H1 (cell line): ENCODE measurements at regions not wholly inside any gene's neighbourhood (a gene's known extent, or its start where the extent isn't known, plus 50 kb on each side); places are given as distances from the start of the nearest gene placed in this dataset.

Experiments
- CTCF ChIA-PET: fragments of 300-600 bp; sonication (Branson Sonifier 250); formaldehyde crosslinking; loops from one replicate; lab custom pipeline; 2021; ENCODE audit not compliant: partially characterized antibody; lab: Charles Lee
- POLR2A ChIA-PET: fragments of 300-600 bp; sonication (Branson Sonifier 250); formaldehyde crosslinking; loops from one replicate; lab custom pipeline; 2021; ENCODE audit warnings: inconsistent platforms; ENCODE audit not compliant: partially characterized antibody; lab: Charles Lee
- DNase-seq, 2 experiments: peaks; one replicate each; pipeline versions ENCODE4 v3.0.0 to v3.0.0-alpha.2; 2010 to 2022; ENCODE audit warnings: low spot score in 2 of 2, low read depth in 1 of 2, mixed read lengths in 1 of 2
- FAIRE-seq: peaks from 2 replicates; lab custom pipeline; 2011; peaks lifted over from hg19 to GRCh38; lab: Jason Lieb, UNC
- H2AFZ ChIP-seq: 2 replicates; pipeline ENCODE4 v1.8.1; 2012; ENCODE audit warnings: low read length, inconsistent platforms
- H2AK5ac ChIP-seq: 2 replicates; pipeline ENCODE4 v1.6.1; 2013; ENCODE audit warnings: low read depth, low read length
- H2BK120ac ChIP-seq: replicated peaks from 2 replicates; pipeline ENCODE3; 2013; ENCODE audit warnings: low read depth, low read length, inconsistent platforms
- H2BK12ac ChIP-seq: 2 replicates; pipeline ENCODE4 v1.6.1; 2013; ENCODE audit warnings: low read depth, low read length
- H2BK15ac ChIP-seq: 2 replicates; pipeline ENCODE4 v1.6.1; 2013; ENCODE audit warnings: low read length
- H2BK20ac ChIP-seq: 2 replicates; pipeline ENCODE4 v1.6.1; 2013; ENCODE audit warnings: low read length
- H2BK5ac ChIP-seq: 2 replicates; pipeline ENCODE4 v1.6.1; 2013; ENCODE audit warnings: low read depth, low read length
- H3K14ac ChIP-seq: 2 replicates; pipeline ENCODE4 v1.6.1; 2013; ENCODE audit warnings: inconsistent platforms; ENCODE audit not compliant: insufficient read length
- H3K18ac ChIP-seq: 2 replicates; pipeline ENCODE4 v1.6.1; 2013; ENCODE audit warnings: low read length; ENCODE audit errors: extremely low read depth
- H3K23ac ChIP-seq: 2 replicates; pipeline ENCODE4 v1.6.1; 2013; ENCODE audit warnings: inconsistent platforms; ENCODE audit not compliant: insufficient read length
- H3K23me2 ChIP-seq: 2 replicates; pipeline ENCODE4 v1.6.1; 2013; ENCODE audit warnings: low read depth, low read length
- H3K27ac ChIP-seq: 2 replicates; pipeline ENCODE4 v1.6.1; 2011; ENCODE audit warnings: low read depth, low read length, inconsistent platforms
- H3K27me3 ChIP-seq, 4 experiments: replicated peaks in 1 of 4; 1 replicate in 1 of 4; 2 replicates in 3 of 4; pipeline versions ENCODE4 v1.6.1 to v1.8.1; 2011 to 2013; ENCODE audit warnings: low read length in 3 of 4, mild to moderate bottlenecking in 3 of 4, inconsistent platforms in 2 of 4, mixed read lengths in 2 of 4, moderate library complexity in 1 of 4; ENCODE audit not compliant: control insufficient read depth in 3 of 4, insufficient read depth in 3 of 4; ENCODE audit errors: extremely low read depth in 1 of 4
- H3K36me3 ChIP-seq, 4 experiments: 2 replicates each; pipeline versions ENCODE4 v1.6.1 to v1.8.1; 2011 to 2013; ENCODE audit warnings: mild to moderate bottlenecking in 4 of 4, low read length in 3 of 4, moderate library complexity in 2 of 4, control low read depth in 1 of 4, inconsistent platforms in 1 of 4; ENCODE audit not compliant: insufficient read depth in 4 of 4, control insufficient read depth in 2 of 4
- H3K4ac ChIP-seq: replicated peaks from 2 replicates; pipeline ENCODE3; 2013; ENCODE audit warnings: low read length, low read depth, mixed read lengths, inconsistent platforms; ENCODE audit not compliant: insufficient read length
- H3K4me1 ChIP-seq, 4 experiments: replicated peaks in 1 of 4; 1 replicate in 1 of 4; 2 replicates in 3 of 4; pipeline versions ENCODE4 v1.6.1 to v1.8.1; 2011 to 2013; ENCODE audit warnings: low read length in 3 of 4, inconsistent platforms in 2 of 4, mixed read lengths in 1 of 4; ENCODE audit not compliant: insufficient read depth in 4 of 4, control insufficient read depth in 3 of 4
- H3K4me2 ChIP-seq, 2 experiments: 2 replicates each; pipeline versions ENCODE4 v1.6.1 to v1.8.1; 2011 to 2013; ENCODE audit warnings: low read depth in 2 of 2, low read length in 2 of 2, control low read depth in 1 of 2, inconsistent platforms in 1 of 2, mild to moderate bottlenecking in 1 of 2; ENCODE audit not compliant: insufficient read depth in 1 of 2
- H3K4me3 ChIP-seq, 4 experiments: fragments of 200-600, 300-600 bp in 1 of 4; sonication (generic), shearing (Covaris generic), sonication (Bioruptor Twin) in 1 of 4; 2 replicates each; pipeline versions ENCODE4 v1.5.1 to v1.8.1; 2011 to 2016; ENCODE audit warnings: low read length in 4 of 4, low read depth in 3 of 4, control low read depth in 2 of 4, inconsistent platforms in 2 of 4, mild to moderate bottlenecking in 2 of 4, mixed read lengths in 1 of 4, moderate library complexity in 1 of 4; ENCODE audit not compliant: insufficient read depth in 2 of 4; ENCODE audit errors: extremely low read depth in 1 of 4
- H3K56ac ChIP-seq: replicated peaks from 2 replicates; pipeline ENCODE3; 2013; ENCODE audit warnings: low read depth, mild to moderate bottlenecking, mixed read lengths, low read length, inconsistent platforms; ENCODE audit not compliant: insufficient read length
- H3K79me1 ChIP-seq: 2 replicates; pipeline ENCODE4 v1.6.1; 2013; ENCODE audit warnings: low read depth, low read length, control low read depth
- H3K79me2 ChIP-seq, 2 experiments: 2 replicates each; pipeline versions ENCODE4 v1.6.1 to v1.8.1; 2012 to 2013; ENCODE audit warnings: low read length in 2 of 2, mild to moderate bottlenecking in 2 of 2, inconsistent platforms in 1 of 2; ENCODE audit not compliant: insufficient read depth in 2 of 2, control insufficient read depth in 1 of 2
- H3K9ac ChIP-seq, 4 experiments: replicated peaks in 1 of 4; 1 replicate in 1 of 4; 2 replicates in 3 of 4; pipeline versions ENCODE4 v1.6.1 to v1.8.1; 2011 to 2013; ENCODE audit warnings: low read depth in 3 of 4, low read length in 3 of 4, control low read depth in 2 of 4, mild to moderate bottlenecking in 2 of 4, moderate library complexity in 2 of 4, inconsistent platforms in 1 of 4; ENCODE audit errors: extremely low read depth in 1 of 4
- H3K9me3 ChIP-seq, 2 experiments: 2 replicates each; pipeline versions ENCODE4 v1.6.1 to v1.8.1; 2012 to 2013; ENCODE audit warnings: mild to moderate bottlenecking in 2 of 2, moderate library complexity in 2 of 2, control low read depth in 1 of 2, inconsistent platforms in 1 of 2, low read depth in 1 of 2, low read length in 1 of 2, mixed read lengths in 1 of 2; ENCODE audit not compliant: insufficient read depth in 2 of 2
- H4K20me1 ChIP-seq, 2 experiments: replicated peaks in 1 of 2; 2 replicates each; pipeline versions ENCODE3 to v1.8.1; 2011 to 2013; ENCODE audit warnings: inconsistent platforms in 2 of 2, low read length in 2 of 2, mild to moderate bottlenecking in 1 of 2; ENCODE audit not compliant: insufficient read depth in 2 of 2, control insufficient read depth in 1 of 2
- H4K5ac ChIP-seq: 2 replicates; pipeline ENCODE4 v1.6.1; 2013; ENCODE audit warnings: low read length, low read depth, mixed read lengths, inconsistent platforms; ENCODE audit not compliant: insufficient read length
- H4K8ac ChIP-seq: 2 replicates; pipeline ENCODE4 v1.8.0; 2013; ENCODE audit warnings: mild to moderate bottlenecking, moderate library complexity, low read length, inconsistent platforms; ENCODE audit not compliant: insufficient read depth; ENCODE audit errors: extremely low read depth
- H4K91ac ChIP-seq: replicated peaks from 2 replicates; pipeline ENCODE3; 2013; ENCODE audit warnings: low read length, mixed read lengths, inconsistent platforms; ENCODE audit not compliant: insufficient read length
- CBX5 ChIP-seq: fragments of 300-800, 300-1000 bp; sonication (generic); IDR thresholded peaks from 2 replicates; pipeline ENCODE4 v1.7.1; 2016; ENCODE audit warnings: antibody characterized with exemption, low read length, low read depth
- EGR1 ChIP-seq: IDR thresholded peaks from 2 replicates; pipeline ENCODE4 v1.6.1; 2011; ENCODE audit warnings: low read depth, low read length, borderline replicate concordance
- FOSL1 ChIP-seq: IDR thresholded peaks from 2 replicates; pipeline ENCODE4 v1.6.1; 2011; ENCODE audit warnings: mild to moderate bottlenecking, low read depth, low read length, moderate library complexity; ENCODE audit not compliant: insufficient read depth
- KDM5A ChIP-seq: fragments of 200-600 bp; IDR thresholded peaks from 2 replicates; pipeline ENCODE4 v1.7.1; 2012; ENCODE audit warnings: mild to moderate bottlenecking, low read length, inconsistent platforms, mixed read lengths
- SIX5 ChIP-seq: IDR thresholded peaks from 2 replicates; pipeline ENCODE4 v1.6.1; 2011; ENCODE audit warnings: mild to moderate bottlenecking, low read depth, low read length
- TCF12 ChIP-seq: IDR thresholded peaks from 2 replicates; pipeline ENCODE4 v1.6.1; 2011; ENCODE audit warnings: low read depth, mild to moderate bottlenecking, low read length
- TEAD4 ChIP-seq: IDR thresholded peaks from 2 replicates; pipeline ENCODE4 v1.6.1; 2012; ENCODE audit warnings: low read depth, low read length, inconsistent platforms, mixed read lengths
- WGBS, 2 experiments: shearing (Covaris generic) in 1 of 2; methylation state at CpG; one replicate each; pipeline versions ENCODE4 v1.1.6 to v1.1.7; 2013 to 2015; ENCODE audit warnings: low lambda C conversion rate in 2 of 2, mixed read lengths in 2 of 2, inconsistent platforms in 1 of 2, low coverage in 1 of 2, missing lambda C conversion rate in 1 of 2; ENCODE audit not compliant: insufficient replicate concordance in 2 of 2, insufficient coverage in 1 of 2, insufficient read length in 1 of 2; ENCODE audit errors: extremely low coverage in 1 of 2, missing lambda C conversion rate in 1 of 2; 5-methylcytosine and 5-hydroxymethylcytosine counted together

- H3K27me3 ChIP-seq: no peaks in the 10 kb centered on the region
- no peak overlapping the region for H2BK120ac ChIP-seq
- no peak overlapping the region for H2BK5ac ChIP-seq
- no peaks in the 10 kb centered on the region for H3K79me2 ChIP-seq
- H3K14ac ChIP-seq: no peak overlapping the region
- no peak overlapping the region for H2BK20ac ChIP-seq
- no peak overlapping the region for H2AK5ac ChIP-seq
- no peak overlapping the region for H2BK15ac ChIP-seq
- DNase-seq (no peak), FAIRE-seq (no peak)
- H3K56ac ChIP-seq: no peak overlapping the region
- no peak overlapping the region for H4K91ac ChIP-seq
- H2AFZ ChIP-seq: no peak overlapping the region
- H3K9ac ChIP-seq: no peak overlapping the region
- H4K5ac ChIP-seq: no peak overlapping the region
- H3K4me3 ChIP-seq: no peak overlapping the region
- ChIA-PET CTCF (interaction anchor here (1.1 to 3.7 kb wide), 2 partner anchors 18 to 185 kb away, joined by 5 to 16 read pairs; no protein-coding TSS in a partner anchor), POLR2A (no interaction called here)
- no peaks in the 10 kb centered on the region for H3K79me1 ChIP-seq
- H3K23me2 ChIP-seq: no peaks in the 10 kb centered on the region
- no peak for TF ChIP-seq TEAD4
- no peak for TF ChIP-seq CBX5
- TF ChIP-seq FOSL1: no peak
- no peak for TF ChIP-seq SIX5
- TF ChIP-seq KDM5A: no peak
- TF ChIP-seq EGR1: no peak
- TF ChIP-seq TCF12: no peak
- H3K4me1 ChIP-seq: no peaks in the 10 kb centered on the region
- no peak overlapping the region for H3K18ac ChIP-seq
- no peak overlapping the region for H3K23ac ChIP-seq
- no peak overlapping the region for H2BK12ac ChIP-seq
- WGBS, 2 experiments: 88% methylated on average over 1 of the region's 1 CpG; no CpG with 5 or more reads in 1 of the 2 experiments
- H4K8ac ChIP-seq: no peak overlapping the region
- no peak overlapping the region for H3K27ac ChIP-seq
- no peaks in the 10 kb centered on the region for H4K20me1 ChIP-seq
- no peaks in the 10 kb centered on the region for H3K36me3 ChIP-seq
- H3K4me2 ChIP-seq: no peak overlapping the region
- H3K4ac ChIP-seq: no peak overlapping the region
- H3K9me3 ChIP-seq: no peaks in the 10 kb centered on the region
These were observed 208.0 kb downstream of the RBM43 start for GRCh38 chr2:151053661-151053990.
